ENCODE measurements at regions not wholly inside any gene's neighbourhood (a gene's known extent, or its start where the extent isn't known, plus 50 kb on each side); places are given as distances from the start of the nearest gene placed in this dataset.

DNA sequence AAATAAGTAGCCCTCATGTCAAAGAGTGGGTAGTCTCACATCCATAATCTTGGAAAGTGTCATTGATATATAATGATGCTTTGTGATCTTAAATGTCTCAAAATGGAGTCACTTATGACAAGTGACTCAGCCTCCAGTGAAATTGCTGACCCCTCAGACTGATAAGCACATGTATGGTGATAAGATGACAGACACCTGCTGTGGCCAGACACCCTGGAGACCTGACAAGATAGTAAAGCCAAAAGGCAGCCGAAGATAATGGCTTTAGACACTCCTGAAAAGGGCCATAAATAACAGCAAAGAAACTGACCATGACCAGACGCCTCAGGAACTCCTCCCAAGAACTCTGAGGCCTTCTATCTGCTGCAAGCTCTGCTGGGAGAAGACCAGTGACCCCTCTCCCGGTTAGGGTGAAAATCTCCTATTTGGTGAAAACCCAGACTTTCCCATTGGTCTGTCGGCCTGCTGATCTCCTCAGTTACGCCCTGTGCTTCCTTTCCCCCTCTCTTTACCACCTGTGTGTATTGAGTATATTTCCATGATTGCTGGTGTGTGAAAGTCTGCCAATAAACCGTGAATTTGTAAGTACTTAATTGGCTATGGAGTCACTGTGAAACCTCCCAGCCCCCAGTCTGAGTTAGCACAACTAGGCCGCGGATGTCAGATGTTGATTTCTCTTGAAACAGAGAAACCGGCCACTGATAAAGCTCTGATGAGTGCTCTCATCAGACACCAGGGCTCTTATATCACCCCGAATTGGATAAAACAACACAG lies 226.7 kb upstream of the MYOCD start:
- no peak for DNase-seq (ENCODE audit: low read depth in 2 of 2)

GRCh38 chr17:12445331-12445730 lies 220.4 kb upstream of the MYOCD start:
- DNase-seq (ENCODE audit: low read depth in 2 of 2) = no peak

DNA sequence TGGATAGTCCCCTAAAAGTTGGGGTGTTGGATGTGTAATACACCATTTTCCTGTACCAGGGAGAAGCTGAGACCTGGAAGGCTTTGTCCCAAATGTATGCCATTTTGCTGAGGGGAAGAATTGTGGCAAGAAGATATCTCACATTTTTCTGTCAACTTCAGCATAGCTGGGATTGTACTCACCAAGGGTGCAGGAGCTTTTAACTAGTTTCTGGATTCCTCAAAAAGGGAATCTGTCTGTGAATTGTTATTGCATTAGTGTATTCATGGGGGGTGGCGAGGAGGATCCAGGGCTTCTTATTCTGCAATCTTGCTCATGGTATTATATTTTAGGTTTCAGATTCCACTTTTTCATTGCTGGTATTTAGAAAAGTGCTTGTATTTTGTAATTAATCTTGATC lies 208.2 kb upstream of the MYOCD start:
- peak; percentile 38 to 42 for DNase-seq (ENCODE audit: low read depth in 2 of 2)

DNA sequence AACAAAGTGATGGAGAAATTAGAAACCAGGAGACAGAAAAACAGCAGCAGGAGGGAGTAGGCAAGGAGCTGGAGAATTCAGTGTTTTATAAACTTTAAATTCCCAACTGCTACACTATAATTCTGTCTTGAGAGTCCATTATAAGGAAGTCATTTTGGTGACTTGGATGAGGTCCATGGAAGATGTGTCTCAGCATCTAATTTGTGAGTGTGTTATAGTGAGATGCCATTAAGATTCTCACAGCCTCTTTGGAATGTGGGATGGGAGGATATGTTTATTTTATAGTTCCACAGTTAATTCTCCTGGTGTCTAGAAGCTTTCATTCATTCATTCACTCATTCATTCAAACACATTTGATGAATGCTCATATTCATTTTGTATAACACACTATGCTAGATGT lies 206.0 kb upstream of the MYOCD start:
- DNase-seq (ENCODE audit: low read depth in 2 of 2) = no peak

GRCh38 chr17:12463102-12463501 lies 202.6 kb upstream of the MYOCD start:
- DNase-seq (ENCODE audit: low read depth in 2 of 2) = peak; percentile 35 to 47

GRCh38 chr17:12472252-12473173 lies 193.2 kb upstream of the MYOCD start:
- DNase-seq (ENCODE audit: low read depth in 2 of 2) = no peak

- no peak for DNase-seq (ENCODE audit: low read depth in 2 of 2)
Observed at GRCh38 chr17:12478311-12478710, 187.4 kb upstream of the MYOCD start.

- no peak for DNase-seq (ENCODE audit: low read depth in 2 of 2)
Observed at GRCh38 chr17:12485361-12485906, 180.3 kb upstream of the MYOCD start.

- no peak for DNase-seq (ENCODE audit: low read depth in 2 of 2)
Observed at GRCh38 chr17:12489325-12489724, 176.4 kb upstream of the MYOCD start.

GRCh38 chr17:12492450-12492849 lies 173.2 kb upstream of the MYOCD start:
- DNase-seq (ENCODE audit: low read depth in 2 of 2) = no peak

GRCh38 chr17:12505866-12506265 lies 159.8 kb upstream of the MYOCD start:
- no peak for DNase-seq (ENCODE audit: low read depth in 2 of 2)

GRCh38 chr17:12507026-12507595 lies 158.6 kb upstream of the MYOCD start:
- no peak for DNase-seq (ENCODE audit: low read depth in 2 of 2)

GRCh38 chr17:12509801-12510200 lies 155.9 kb upstream of the MYOCD start:
- no peak for DNase-seq (ENCODE audit: low read depth in 2 of 2)

GRCh38 chr17:12510535-12510934 lies 155.2 kb upstream of the MYOCD start:
- no peak for DNase-seq (ENCODE audit: low read depth in 2 of 2)

DNA sequence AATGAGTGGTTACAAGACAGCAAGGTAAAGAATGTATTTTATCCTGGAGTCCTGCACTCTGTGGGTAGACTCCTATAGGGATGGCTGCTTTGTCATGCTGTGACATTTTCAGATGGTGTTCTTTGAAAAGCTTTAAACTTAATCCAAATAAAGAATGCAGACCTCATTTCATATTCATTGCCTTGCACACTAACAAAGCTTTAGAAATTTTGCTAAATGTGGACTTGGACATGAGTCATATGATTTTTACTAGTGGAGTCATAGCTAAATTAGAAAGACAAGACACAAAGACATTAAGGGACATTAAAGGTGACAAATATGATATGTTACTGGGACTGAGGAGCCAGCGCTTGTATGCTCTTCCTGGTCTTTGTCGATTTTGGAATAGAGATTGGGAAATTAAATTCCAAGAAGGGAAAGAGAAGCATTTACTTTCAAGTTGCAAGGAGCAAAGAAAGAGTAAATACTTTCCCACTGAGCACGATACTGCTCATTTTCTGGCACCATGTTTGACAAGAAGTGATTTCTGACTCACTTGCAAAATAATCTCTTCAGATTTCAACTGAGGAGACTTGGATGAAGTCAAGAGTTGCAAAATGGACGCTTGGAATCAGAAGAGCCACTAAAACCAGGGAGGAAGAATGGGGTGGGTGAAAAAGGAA lies 152.9 kb upstream of the MYOCD start:
- no peak for DNase-seq (ENCODE audit: low read depth in 2 of 2)

DNA sequence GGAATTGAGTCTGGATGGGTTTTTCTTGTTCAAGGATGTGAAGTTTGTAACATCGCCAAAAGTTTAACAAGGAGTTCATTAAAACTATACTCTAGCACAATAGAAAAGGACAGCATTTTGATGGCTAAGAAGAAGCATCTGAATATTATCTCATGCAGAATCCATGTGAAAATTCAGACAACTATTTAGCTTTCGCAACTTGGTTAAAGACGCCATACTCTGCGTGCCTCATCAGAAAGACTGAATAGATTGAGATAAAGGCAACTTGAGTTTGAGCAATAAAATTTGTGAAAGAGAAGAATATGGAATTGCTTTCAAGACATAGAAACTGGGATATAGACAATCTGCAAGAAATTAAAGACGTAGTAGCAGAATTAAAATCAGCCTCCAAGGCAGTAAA lies 151.1 kb upstream of the MYOCD start:
- DNase-seq (ENCODE audit: low read depth in 2 of 2) = no peak

DNA sequence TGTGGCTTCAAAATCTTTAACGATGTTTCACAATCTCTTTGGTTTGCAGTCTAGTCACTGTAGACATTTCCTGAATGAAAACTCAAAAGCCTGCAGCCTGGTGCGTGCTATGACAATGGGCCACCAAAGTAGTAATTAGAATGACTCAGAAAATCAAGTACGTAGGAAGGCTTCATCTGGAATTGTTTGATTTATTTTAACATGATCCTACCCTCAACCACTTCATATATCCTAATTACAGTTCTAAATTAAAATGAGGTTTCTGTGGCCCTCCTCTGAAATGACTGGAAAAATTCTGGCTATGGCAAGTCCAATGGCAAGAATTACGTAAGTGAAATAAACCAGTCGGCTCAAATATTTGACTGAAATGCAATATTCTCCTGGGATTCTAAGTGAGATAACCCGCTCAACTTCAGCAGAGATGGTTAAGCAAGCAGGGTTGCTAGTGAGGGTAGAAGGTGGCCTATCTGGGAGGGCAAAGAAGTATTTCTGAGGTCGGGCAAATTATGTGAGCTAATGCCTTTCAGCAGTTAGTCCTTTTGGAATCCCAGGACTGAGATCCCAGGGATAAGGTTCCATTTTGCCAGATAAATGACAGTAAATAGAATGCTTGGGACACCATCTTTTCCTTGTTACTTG lies 145.6 kb upstream of the MYOCD start:
- DNase-seq (ENCODE audit: low read depth in 2 of 2) = peak; percentile 57 to 58

DNA sequence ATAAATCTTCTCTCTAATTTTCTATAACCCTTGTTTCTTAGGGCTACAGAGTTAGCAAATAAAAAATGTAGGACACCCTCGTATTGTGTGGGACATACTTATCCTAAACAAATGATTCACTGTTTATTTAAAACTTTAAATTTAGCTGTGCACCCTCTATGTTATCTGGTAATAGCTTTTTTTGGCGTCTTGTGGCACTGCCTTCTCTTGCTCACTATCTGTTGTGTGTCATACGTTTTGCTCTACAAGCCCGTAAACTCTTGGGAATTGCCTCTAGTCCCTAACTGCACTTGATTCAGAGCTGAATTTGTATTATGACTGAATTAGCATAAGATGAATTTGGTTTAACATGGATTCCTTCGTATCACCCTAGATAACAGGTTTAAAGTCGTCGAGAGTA lies 144.3 kb upstream of the MYOCD start:
- DNase-seq (ENCODE audit: low read depth in 2 of 2) = no peak

GRCh38 chr17:12522336-12522735 lies 143.4 kb upstream of the MYOCD start:
- DNase-seq (ENCODE audit: low read depth in 2 of 2) = no peak

DNA sequence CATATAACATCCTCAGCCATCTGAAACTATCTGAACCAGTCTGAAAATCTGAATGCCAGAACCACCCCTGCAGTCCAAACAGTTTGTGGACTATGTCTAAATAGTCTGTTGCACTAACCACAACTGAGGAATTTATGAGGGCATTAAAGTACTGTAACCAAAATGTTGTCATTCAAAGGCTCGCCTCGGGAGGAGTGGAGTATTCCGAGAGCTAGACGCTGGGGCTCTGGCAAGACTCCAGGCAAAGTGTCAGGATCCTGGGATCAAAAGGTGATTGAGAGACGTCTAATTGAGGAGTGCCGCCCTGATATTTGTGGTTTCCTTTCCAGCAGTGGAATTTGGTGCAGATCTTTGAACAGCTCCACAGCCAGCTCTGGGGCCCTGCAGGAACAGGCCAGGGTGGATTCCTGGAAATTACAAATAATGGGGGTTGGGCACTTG lies 142.9 kb upstream of the MYOCD start:
- DNase-seq (ENCODE audit: low read depth in 2 of 2) = peak; percentile 76 to 83

DNA sequence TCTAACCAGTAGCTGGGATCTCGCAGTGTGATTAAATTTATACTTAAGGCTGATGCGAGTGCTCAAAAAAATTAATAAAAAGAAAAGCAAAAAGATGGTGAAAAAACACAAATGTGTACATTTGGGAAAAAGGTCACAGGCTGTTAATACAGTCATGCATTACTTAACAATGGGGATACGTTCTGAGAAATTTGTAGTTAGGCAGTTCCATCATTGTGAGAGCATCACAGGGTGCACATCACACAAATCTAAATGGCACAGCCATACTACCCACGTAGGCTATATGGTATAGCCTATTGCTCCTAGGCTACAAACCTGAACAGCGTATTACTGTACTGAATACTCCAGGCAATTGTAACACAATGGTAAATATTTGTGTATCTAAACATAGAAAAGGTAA lies 142.4 kb upstream of the MYOCD start:
- no peak for DNase-seq (ENCODE audit: low read depth in 2 of 2)
